ENCODE measurements at regions not wholly inside any gene's neighbourhood (a gene's known extent, or its start where the extent isn't known, plus 50 kb on each side); places are given as distances from the start of the nearest gene placed in this dataset.

GRCh38 chr11:119843877-119844276 is 114.9 kb upstream of the NECTIN1 start:
- TF ChIP-seq ZNF224 (CRISPR knock-in tag; IDR thresholded peaks at IDR 0.05) (no peak), CEBPB (tag; IDR thresholded peaks at IDR 0.05) (no peak), MAFF (IDR thresholded peaks at IDR 0.05; ENCODE audit: low read length) (no peak), ELF1 (tag; IDR thresholded peaks at IDR 0.05) (no peak), USF2 (CRISPR knock-in tag; IDR thresholded peaks at IDR 0.05) (no peak), POLR2AphosphoS5 (IDR thresholded peaks at IDR 0.05; ENCODE audit: control insufficient read depth, insufficient read depth, low read depth, low read length) (no peak), PTTG1 (tag; IDR thresholded peaks at IDR 0.05; ENCODE audit: low read depth) (no peak), GABPA (tag; conservative IDR thresholded peaks at IDR 0.05; ENCODE audit: low read depth) (no peak), MYC (IDR thresholded peaks at IDR 0.05; ENCODE audit: low read depth, low read length) (no peak), MYC (CRISPR knock-in tag; IDR thresholded peaks at IDR 0.05; ENCODE audit: borderline replicate concordance, low read depth) (no peak), SIN3B (IDR thresholded peaks at IDR 0.05; ENCODE audit: low read depth) (no peak)
- TF ChIP-seq, protein P1, sequence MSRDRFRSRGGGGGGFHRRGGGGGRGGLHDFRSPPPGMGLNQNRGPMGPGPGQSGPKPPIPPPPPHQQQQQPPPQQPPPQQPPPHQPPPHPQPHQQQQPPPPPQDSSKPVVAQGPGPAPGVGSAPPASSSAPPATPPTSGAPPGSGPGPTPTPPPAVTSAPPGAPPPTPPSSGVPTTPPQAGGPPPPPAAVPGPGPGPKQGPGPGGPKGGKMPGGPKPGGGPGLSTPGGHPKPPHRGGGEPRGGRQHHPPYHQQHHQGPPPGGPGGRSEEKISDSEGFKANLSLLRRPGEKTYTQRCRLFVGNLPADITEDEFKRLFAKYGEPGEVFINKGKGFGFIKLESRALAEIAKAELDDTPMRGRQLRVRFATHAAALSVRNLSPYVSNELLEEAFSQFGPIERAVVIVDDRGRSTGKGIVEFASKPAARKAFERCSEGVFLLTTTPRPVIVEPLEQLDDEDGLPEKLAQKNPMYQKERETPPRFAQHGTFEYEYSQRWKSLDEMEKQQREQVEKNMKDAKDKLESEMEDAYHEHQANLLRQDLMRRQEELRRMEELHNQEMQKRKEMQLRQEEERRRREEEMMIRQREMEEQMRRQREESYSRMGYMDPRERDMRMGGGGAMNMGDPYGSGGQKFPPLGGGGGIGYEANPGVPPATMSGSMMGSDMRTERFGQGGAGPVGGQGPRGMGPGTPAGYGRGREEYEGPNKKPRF (IDR thresholded peaks at IDR 0.05; ENCODE audit: low read depth, low read length): no peak
- TF ChIP-seq, protein P2, sequence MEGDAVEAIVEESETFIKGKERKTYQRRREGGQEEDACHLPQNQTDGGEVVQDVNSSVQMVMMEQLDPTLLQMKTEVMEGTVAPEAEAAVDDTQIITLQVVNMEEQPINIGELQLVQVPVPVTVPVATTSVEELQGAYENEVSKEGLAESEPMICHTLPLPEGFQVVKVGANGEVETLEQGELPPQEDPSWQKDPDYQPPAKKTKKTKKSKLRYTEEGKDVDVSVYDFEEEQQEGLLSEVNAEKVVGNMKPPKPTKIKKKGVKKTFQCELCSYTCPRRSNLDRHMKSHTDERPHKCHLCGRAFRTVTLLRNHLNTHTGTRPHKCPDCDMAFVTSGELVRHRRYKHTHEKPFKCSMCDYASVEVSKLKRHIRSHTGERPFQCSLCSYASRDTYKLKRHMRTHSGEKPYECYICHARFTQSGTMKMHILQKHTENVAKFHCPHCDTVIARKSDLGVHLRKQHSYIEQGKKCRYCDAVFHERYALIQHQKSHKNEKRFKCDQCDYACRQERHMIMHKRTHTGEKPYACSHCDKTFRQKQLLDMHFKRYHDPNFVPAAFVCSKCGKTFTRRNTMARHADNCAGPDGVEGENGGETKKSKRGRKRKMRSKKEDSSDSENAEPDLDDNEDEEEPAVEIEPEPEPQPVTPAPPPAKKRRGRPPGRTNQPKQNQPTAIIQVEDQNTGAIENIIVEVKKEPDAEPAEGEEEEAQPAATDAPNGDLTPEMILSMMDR (IDR thresholded peaks at IDR 0.05 in 2 of 3, conservative IDR thresholded peaks at IDR 0.05 in 1 of 3; ENCODE audit: insufficient read depth in 2 of 3, low read depth in 1 of 3, low read length in 3 of 3): no peak

Data from K562 (cell line).